NCI-H1694 treated with DMSO at 0.1 percent for 48 hours (cell line): ENCODE measurements at regions not wholly inside any gene's neighbourhood (a gene's known extent, or its start where the extent isn't known, plus 50 kb on each side); places are given as distances from the start of the nearest gene placed in this dataset.
"Not testable (repeated sequence)": the region's sequence is repeated elsewhere in the genome, so short reads cannot be mapped to it uniquely, and the experiment has no call there.

Experiments
- DNase-seq: peaks from one replicate; lab custom pipeline; 2025; lab: John Stamatoyannopoulos, UW

GRCh38 chr7:10282909-10283308 is 690.8 kb upstream of the PHF14 start:
- DNase-seq = no peak

DNA sequence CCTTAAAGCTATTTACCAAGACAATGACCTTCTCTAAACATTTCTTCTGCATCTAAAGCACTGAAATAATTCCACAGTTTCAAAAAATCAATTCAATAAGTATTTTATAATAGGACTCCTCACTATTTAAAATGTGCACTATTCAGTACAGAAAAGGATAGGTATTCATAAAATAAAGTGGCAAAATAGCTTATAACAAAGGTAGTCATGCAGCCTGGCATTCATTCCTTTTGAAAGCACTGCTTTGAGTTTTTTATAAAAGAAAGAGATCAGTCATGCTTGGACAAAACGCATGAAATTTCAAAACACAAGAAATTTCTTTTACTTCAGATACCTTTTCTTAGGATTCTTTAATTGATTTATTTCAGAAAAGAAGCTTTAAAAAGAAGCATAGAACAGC is 689.7 kb upstream of the PHF14 start:
- no peak for DNase-seq

DNA sequence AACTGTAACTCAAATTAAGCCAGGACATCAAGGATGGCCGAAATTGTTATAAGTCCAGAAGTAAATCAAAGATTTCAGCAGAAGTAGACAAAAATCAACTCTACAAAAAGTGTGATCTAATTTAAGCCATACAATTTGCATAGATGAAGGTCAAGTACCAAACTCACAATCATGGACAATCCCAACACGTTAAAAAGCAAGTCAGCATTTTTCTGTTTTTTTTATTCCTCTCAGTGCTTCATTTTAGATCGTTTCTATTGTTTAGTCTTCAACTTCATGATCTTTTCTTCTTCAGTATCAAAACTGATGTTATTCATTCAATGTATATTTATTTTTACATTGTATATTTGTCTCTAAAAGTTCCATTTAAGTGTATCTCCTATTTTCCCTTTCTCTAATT is 674.3 kb upstream of the PHF14 start:
- DNase-seq = no peak

DNA sequence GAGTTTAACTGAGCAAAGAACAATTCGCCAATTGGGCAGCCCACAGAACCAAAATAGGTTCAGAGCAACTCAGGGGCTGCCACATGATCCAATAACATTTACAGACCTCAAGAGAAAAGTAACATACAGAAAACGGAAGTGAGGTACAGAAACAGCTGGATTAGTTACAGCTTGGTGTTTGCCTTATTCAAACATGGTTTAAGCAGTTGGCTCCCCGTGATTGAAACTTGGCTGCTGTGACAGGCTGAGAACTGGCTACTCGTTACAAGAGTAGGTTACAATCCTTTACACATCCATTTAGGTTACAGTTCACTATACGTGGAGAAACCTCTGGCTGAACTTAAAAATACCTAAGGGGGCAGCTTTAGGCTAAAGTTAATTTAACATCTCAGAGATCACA is 673.1 kb upstream of the PHF14 start:
- no peak for DNase-seq

- DNase-seq = no peak
These were observed 665.4 kb upstream of the PHF14 start for GRCh38 chr7:10308276-10308675.

- no peak for DNase-seq
These were observed 660.7 kb upstream of the PHF14 start for GRCh38 chr7:10312942-10313341.

- no peak for DNase-seq
These were observed 657.8 kb upstream of the PHF14 start for GRCh38 chr7:10315881-10316280.

- no peak for DNase-seq
These were observed 657.2 kb upstream of the PHF14 start for GRCh38 chr7:10316488-10316887.

DNA sequence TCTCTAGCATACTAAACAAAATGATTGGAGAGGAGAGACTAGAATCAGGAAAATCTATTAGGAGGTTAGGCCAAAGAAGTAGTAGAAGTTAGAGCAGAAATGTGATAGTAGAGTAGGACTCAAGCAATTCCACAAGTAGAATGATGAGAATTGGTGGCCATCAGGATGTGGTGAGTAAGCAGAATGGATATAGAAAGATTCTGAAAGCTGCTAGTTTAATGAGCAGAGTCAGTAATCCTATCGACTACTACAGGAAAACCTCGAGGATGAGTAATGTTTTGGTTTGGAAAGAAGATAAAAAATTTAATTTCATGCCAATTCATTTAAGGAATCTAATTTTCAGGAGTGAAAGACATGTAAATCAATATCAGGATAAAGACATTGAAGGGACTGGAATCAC is 648.3 kb upstream of the PHF14 start:
- DNase-seq = no peak

- no peak for DNase-seq
These were observed 630.6 kb upstream of the PHF14 start for GRCh38 chr7:10343108-10343507.

DNA sequence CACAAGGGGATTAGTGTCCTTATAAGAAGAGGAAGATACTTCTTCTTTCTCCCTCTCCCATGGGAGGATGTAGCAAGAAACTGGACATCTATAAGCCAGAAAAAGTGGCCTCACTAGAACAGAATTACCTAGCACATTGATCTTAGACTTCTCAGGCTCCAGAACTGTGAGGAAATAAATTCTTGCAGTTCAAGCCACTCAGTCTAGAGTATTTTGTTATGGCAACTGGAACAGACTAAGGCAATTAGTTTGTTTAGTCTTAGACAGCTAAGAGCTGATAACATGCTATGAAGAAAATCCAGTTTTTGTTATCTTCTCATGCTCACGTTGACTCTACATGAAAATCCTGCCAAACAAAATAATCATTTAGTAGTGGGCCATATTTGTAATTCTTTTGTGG is 627.6 kb upstream of the PHF14 start:
- DNase-seq = no peak

DNA sequence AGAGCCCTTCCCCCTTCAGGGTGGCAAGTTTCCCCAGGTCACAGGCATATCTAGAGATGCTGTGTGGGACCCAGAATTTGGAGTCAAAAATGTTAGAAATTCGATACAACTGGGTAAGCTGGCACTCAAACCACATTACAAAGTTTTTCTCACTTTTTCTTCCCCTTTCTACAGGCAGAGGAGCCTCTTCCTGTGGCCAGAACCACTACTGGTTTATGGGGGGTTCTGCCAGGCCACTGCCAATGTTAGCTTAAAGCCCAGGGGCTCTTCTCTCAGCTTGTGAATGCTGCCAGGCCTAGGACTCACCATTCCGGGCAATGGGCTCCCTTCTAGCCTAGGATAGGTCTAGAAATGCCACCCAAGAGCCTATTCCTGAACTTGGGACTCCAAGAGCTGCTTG is 617.9 kb upstream of the PHF14 start:
- DNase-seq = no peak

DNA sequence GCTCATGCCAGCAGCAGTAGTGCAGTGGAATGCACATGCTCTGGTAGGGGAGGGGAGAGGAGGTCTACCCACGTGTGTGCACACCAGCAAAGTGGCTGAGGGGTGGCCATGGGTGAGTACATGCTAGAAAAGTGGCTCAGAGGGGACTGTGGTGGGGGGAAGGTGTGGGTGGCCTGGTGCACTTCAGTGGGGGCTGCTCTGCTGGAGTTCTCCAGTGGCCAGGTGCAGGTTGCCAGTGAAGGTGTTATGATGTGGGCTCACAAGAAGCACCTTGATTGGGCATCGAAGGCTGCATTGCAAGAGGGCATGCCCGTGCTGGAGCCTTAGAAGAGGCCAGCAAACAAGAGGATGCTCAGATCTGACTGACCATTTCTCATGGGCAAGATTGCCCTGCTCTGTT is 613.6 kb upstream of the PHF14 start:
- DNase-seq = no peak

GRCh38 chr7:10401793-10402192 is 571.9 kb upstream of the PHF14 start:
- DNase-seq = no peak

GRCh38 chr7:10412422-10413019 is 561.2 kb upstream of the PHF14 start:
- peak; percentile 54 for DNase-seq

DNA sequence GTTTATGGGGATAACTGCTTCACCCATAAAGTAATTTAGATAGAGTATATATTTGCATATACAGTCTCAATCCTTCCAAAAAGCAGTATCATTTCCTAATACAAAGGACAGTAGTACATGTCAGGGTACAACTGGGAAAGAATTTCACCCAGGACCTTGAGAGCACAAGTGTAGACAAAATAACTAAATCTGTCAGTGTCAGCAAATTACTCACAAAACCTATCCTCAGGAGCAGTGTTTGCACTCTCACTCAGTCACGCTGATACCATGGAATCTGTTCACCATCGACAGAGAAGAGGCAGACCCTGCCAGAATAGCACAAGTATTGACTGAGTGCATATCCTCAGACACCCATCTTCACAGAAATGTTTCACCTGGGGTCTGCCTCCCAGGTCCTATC is 554.7 kb upstream of the PHF14 start:
- no peak for DNase-seq

- DNase-seq = peak; percentile 25
These were observed 544.6 kb upstream of the PHF14 start for GRCh38 chr7:10429031-10429430.

- no peak for DNase-seq
These were observed 544.2 kb upstream of the PHF14 start for GRCh38 chr7:10429511-10429910.

DNA sequence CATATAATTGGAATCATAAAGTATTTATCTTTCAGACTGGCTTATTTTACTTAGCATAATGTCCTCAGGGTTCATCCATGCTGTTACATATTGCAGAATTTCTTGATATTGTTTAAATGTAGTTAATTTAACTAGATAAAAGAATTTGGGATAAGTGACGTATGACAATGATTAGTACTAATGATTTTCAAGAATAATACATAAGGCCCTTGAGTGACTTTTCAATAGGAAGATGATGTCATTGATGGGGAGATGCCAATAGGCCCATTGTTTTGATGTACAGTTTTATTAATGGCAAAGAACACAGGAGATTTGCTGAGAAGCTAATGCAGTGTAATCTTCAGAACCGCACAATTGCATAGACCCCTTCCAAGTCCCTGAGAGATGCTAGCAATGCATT is 537.4 kb upstream of the PHF14 start:
- no peak for DNase-seq

DNA sequence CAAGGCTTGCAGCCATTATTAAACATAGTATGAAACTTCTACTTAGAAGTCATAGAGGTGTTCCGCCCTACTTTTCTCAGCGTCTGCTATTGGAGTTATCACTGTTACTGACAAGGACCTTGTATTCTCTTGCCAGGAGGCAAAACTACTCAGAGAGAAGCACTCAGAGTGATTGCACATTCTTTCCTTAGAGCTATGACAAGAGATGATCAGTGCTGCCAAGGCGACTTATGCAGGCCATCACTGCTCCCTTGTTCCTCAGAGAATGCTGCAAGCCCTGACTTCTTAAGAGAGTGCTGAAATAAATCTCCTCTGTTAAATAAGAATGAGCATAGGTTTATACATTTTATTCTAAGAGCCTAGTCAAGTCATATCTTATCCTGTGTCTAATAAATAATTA is 534.6 kb upstream of the PHF14 start:
- DNase-seq = no peak

GRCh38 chr7:10455936-10456335 is 517.7 kb upstream of the PHF14 start:
- DNase-seq = no peak

- no peak for DNase-seq
These were observed 513.2 kb upstream of the PHF14 start for GRCh38 chr7:10460474-10460873.

DNA sequence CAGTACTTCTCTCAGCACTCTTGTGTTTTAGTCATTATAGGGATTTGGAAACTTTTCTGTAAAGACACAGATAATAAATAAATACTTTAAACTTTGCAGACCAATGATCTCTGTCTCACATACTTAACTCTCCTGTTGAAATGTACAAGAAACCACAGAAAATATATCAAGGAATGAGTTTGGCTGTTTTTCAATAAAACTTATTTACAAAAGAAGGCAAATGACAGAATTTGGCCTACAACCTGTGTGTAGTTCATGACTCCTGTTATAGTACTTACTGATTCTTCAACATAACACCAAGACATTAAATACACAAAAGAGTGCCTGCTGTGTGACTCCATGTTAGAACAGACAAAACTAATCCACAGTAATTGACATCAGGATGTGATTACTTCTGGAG is 510.0 kb upstream of the PHF14 start:
- DNase-seq = no peak

DNA sequence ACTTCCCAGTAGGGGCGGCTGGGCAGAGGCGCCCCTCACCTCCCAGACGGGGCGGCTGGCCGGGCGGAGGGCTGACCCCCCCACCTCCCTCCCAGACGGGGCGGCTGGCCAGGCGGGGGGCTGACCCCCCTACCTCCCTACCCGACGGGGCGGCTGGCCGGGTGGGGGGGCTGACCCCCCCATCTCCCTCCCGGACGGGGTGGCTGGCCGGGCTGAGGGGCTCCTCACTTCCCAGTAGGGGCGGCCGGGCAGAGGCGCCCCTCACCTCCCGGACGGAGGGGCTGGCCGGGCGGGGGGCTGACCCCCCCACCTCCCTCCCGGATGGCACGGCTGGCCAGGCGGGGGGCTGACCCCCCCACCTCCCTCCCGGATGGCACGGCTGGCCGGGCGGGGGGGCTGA is 508.1 kb upstream of the PHF14 start:
- DNase-seq = not testable (repeated sequence)

DNA sequence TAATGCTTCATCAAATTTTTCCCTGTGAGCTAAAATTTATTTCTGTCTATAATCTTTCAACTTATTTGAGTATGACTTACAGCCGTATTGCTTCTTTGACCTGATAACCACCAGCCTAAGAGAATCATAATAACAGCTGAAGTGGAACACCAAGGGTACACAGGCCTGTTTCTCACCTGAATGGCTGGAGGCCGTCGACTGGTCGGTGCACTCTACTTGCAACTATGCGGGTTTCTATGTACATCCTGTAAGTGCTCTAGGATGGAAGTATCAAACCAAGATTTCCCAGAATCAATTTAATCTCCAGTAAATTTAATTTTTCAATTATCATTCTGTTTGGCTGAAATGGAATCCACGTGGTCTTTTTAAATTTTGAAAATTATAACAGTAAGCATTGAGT is 504.8 kb upstream of the PHF14 start:
- DNase-seq = no peak
